ENCODE measurements at regions not wholly inside any gene's neighbourhood (a gene's known extent, or its start where the extent isn't known, plus 50 kb on each side); places are given as distances from the start of the nearest gene placed in this dataset.

DNA sequence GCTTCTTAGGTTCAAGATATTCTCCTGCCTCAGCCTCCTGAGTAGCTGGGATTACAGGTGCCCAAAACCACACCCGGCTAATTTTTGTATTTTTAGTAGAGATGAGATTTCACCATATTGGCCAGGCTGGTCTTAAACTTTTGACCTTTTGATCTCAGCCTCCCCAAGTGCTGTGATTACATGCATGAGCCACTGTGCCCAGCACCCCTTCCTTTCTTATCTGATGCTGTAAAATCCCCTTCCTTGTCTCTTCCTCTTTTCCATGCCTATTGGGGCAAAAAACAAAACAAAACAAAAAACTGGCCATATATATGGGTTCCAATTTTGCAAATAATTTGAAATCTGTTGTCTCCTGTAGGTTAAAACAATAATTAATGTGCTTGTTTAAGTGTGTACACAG lies 74.0 kb upstream of the RPS4Y2 start (continued):
- no peak for TF ChIP-seq ETS1 (IDR thresholded peaks at IDR 0.05)
- no peak for TF ChIP-seq EZH2phosphoT487 (IDR thresholded peaks at IDR 0.05; ENCODE audit: unreplicated experiment)

DNA sequence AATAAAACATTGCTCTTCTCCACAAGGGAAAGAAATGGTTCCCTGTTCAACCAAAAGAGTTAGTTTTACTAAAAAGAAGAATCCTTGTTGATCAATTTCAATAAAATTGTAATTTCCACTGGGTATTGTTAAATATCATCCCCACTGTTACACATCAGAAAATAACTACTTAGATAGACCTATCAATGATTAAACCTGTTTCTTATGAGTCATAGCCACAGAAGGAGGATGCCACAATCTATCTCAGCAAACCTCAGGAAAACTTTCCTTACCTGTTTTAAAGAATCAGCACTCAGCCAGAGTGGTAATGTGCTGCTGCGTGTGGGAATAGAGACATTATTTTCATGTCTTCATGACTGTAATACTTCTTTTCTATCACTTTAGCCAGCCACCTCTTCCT lies 72.5 kb upstream of the RPS4Y2 start:
- H3K9me2 ChIP-seq (ENCODE audit: insufficient read depth), result no peaks in the 10 kb centered on the region
- H3K4me1 ChIP-seq (ENCODE audit: insufficient read depth), result no peaks in the 10 kb centered on the region
- H3K9me3 Mint-ChIP-seq, result peaks cover 67% of the 10 kb centered on the region
- H3K4me3 Mint-ChIP-seq, result no peak overlapping the region
- DNase-seq (ENCODE audit: low spot score) (no peak), ATAC-seq (no peak)
- H3K27ac ChIP-seq (ENCODE audit: low read depth), result no peak overlapping the region
- H3K27me3 Mint-ChIP-seq (ENCODE audit: insufficient read depth, low read depth, poor library complexity), result no peaks in the 10 kb centered on the region
- H4K20me1 ChIP-seq (replicated peaks; ENCODE audit: insufficient read depth), result no peaks in the 10 kb centered on the region
- H3K36me3 Mint-ChIP-seq (ENCODE audit: low read depth), result no peaks in the 10 kb centered on the region
- no peaks in the 10 kb centered on the region for H3K36me3 ChIP-seq (ENCODE audit: insufficient read depth)
- no peak overlapping the region for H3K4me2 ChIP-seq
- H3K79me2 ChIP-seq (replicated peaks; ENCODE audit: insufficient read depth), result no peaks in the 10 kb centered on the region
- no peak overlapping the region for H3K27ac Mint-ChIP-seq
- H3K4me1 Mint-ChIP-seq, result no peaks in the 10 kb centered on the region
- no peak overlapping the region for H2AFZ ChIP-seq
- no peak overlapping the region for H3K4me3 ChIP-seq
- no peaks in the 10 kb centered on the region for H3F3A ChIP-seq (replicated peaks; ENCODE audit: low read depth)
- no peak for TF ChIP-seq ZNF462 (CRISPR knock-in tag; IDR thresholded peaks at IDR 0.05)
- H3K27me3 ChIP-seq (ENCODE audit: insufficient read depth), result no peaks in the 10 kb centered on the region

DNA sequence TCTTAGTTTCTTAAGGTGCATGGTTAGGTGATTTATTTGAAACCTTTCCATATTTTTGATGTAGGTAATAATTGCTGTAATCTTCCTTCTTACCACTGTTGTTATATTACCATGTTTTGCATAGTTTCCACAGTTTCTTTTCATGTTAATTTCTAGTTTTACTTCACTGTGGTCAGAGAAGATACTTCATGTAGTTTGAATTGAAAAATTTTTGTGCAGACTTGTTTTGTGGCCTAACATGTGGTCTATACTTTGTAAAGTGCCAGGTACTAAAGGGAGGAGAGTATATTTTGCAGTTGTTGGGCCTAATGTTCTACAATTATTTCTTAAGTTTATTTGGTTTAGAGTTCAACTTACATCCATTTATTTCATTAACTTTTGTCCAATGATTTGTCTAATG lies 69.2 kb upstream of the RPS4Y2 start:
- H3K27me3 Mint-ChIP-seq (ENCODE audit: insufficient read depth, low read depth, poor library complexity), result no peaks in the 10 kb centered on the region
- Histone ChIP-seq H3F3A (replicated peaks; ENCODE audit: low read depth) (no peaks in the 10 kb centered on the region), H3K4me3 (no peak overlapping the region), H3K9me2 (ENCODE audit: insufficient read depth) (no peaks in the 10 kb centered on the region), H3K27ac (ENCODE audit: low read depth) (no peak overlapping the region), H3K36me3 (ENCODE audit: insufficient read depth) (no peaks in the 10 kb centered on the region), H3K27me3 (ENCODE audit: insufficient read depth) (no peaks in the 10 kb centered on the region), H3K79me2 (replicated peaks; ENCODE audit: insufficient read depth) (no peaks in the 10 kb centered on the region), H3K4me1 (ENCODE audit: insufficient read depth) (no peaks in the 10 kb centered on the region), H4K20me1 (replicated peaks; ENCODE audit: insufficient read depth) (no peaks in the 10 kb centered on the region), H2AFZ (no peak overlapping the region), H3K4me2 (no peak overlapping the region)
- peaks cover 59% of the 10 kb centered on the region for H3K9me3 Mint-ChIP-seq
- ATAC-seq (no peak), DNase-seq (ENCODE audit: low spot score) (no peak)
- no peaks in the 10 kb centered on the region for H3K4me1 Mint-ChIP-seq
- H3K27ac Mint-ChIP-seq, result no peak overlapping the region
- no peak for TF ChIP-seq JUNB (IDR thresholded peaks at IDR 0.05; ENCODE audit: unreplicated experiment)
- no peak for TF ChIP-seq EZH2 (IDR thresholded peaks at IDR 0.05; ENCODE audit: low read depth, unreplicated experiment)
- no peak for TF ChIP-seq NANOG (IDR thresholded peaks at IDR 0.05; ENCODE audit: borderline replicate concordance)
- no peak for TF ChIP-seq CREB1 (CRISPR knock-in tag; IDR thresholded peaks at IDR 0.05; ENCODE audit: low read depth)
- no peak for TF ChIP-seq EZH2phosphoT487 (IDR thresholded peaks at IDR 0.05; ENCODE audit: unreplicated experiment)
- no peak for TF ChIP-seq STAT1 (IDR thresholded peaks at IDR 0.05; ENCODE audit: unreplicated experiment)
- no peak for TF ChIP-seq REST (IDR thresholded peaks at IDR 0.05; ENCODE audit: unreplicated experiment)
- H3K4me3 Mint-ChIP-seq, result no peak overlapping the region
- no peaks in the 10 kb centered on the region for H3K36me3 Mint-ChIP-seq (ENCODE audit: low read depth)
